SK-N-SH treated with all-trans-retinoic acid at 6 μM for 48 hours (cell line): ENCODE measurements at regions not wholly inside any gene's neighbourhood (a gene's known extent, or its start where the extent isn't known, plus 50 kb on each side); places are given as distances from the start of the nearest gene placed in this dataset.

Source experiments
- ATAC-seq: fragments of 200-7000 bp; cut with Tn5 transposase; 3 replicates; pipeline ENCODE4 v1.9.1; 2020; ENCODE audit warnings: mild to moderate bottlenecking, moderate library complexity
- ARNTL ChIP-seq: fragments of 450-650 bp; formaldehyde crosslinking; IDR thresholded peaks from 2 replicates; pipeline ENCODE4 v1.5.0; 2020; ENCODE audit warnings: low read depth, mild to moderate bottlenecking, moderate library complexity, borderline replicate concordance
- BACH2 ChIP-seq: fragments of 250-450 bp; sonication (Bioruptor Pico); IDR thresholded peaks from 2 replicates; pipeline ENCODE4 v1.9.0; 2021; ENCODE audit warnings: mild to moderate bottlenecking, borderline replicate concordance
- CREB5 ChIP-seq: fragments of 250-450 bp; sonication (Bioruptor Pico); IDR thresholded peaks from 2 replicates; pipeline ENCODE4 v1.5.1; 2020; ENCODE audit warnings: low read depth, mild to moderate bottlenecking, moderate library complexity
- CSDC2 ChIP-seq: fragments of 250-450 bp; sonication (Bioruptor Pico); IDR thresholded peaks from 2 replicates; pipeline ENCODE4 v1.5.0; 2020; ENCODE audit warnings: mild to moderate bottlenecking, moderate library complexity
- CSRNP3 ChIP-seq: fragments of 250-450 bp; sonication (Bioruptor Pico); IDR thresholded peaks from 2 replicates; pipeline ENCODE4 v1.5.1; 2021; ENCODE audit warnings: mild to moderate bottlenecking, moderate library complexity
- ISL1 ChIP-seq: fragments of 250-450 bp; sonication (Bioruptor Pico); IDR thresholded peaks from 2 replicates; pipeline ENCODE4 v2.1.2; 2022; ENCODE audit warnings: mild to moderate bottlenecking, moderate library complexity
- OSR1 ChIP-seq: fragments of 250-450 bp; sonication (Bioruptor Pico); IDR thresholded peaks from 2 replicates; pipeline ENCODE4 v1.8.0; 2022; ENCODE audit warnings: moderate library complexity, mild to moderate bottlenecking, inconsistent platforms
- PATZ1 ChIP-seq: fragments of 250-450 bp; sonication (Bioruptor Pico); IDR thresholded peaks from 2 replicates; pipeline ENCODE4 v1.8.0; 2020; ENCODE audit warnings: mild to moderate bottlenecking, moderate library complexity, borderline replicate concordance
- POU6F1 ChIP-seq: fragments of 250-450 bp; sonication (Bioruptor Pico); IDR thresholded peaks from 2 replicates; pipeline ENCODE4 v1.8.0; 2021; ENCODE audit warnings: low read depth, mild to moderate bottlenecking, moderate library complexity, borderline replicate concordance
- PPARA ChIP-seq: fragments of 250-450 bp; sonication (Bioruptor Pico); IDR thresholded peaks from 2 replicates; pipeline ENCODE4 v1.5.0; 2020; ENCODE audit warnings: mild to moderate bottlenecking, borderline replicate concordance
- RARB ChIP-seq: fragments of 250-450 bp; sonication (Bioruptor Pico); IDR thresholded peaks from 2 replicates; pipeline ENCODE4 v1.8.0; 2021; ENCODE audit warnings: mild to moderate bottlenecking, moderate library complexity
- SNAI2 ChIP-seq: fragments of 250-450 bp; sonication (Bioruptor Pico); IDR thresholded peaks from 2 replicates; pipeline ENCODE4 v1.5.0; 2020; ENCODE audit warnings: mild to moderate bottlenecking, moderate library complexity
- TCF4 ChIP-seq: fragments of 250-450 bp; sonication (Bioruptor Pico); IDR thresholded peaks from 2 replicates; pipeline ENCODE4 v1.8.0; 2021; ENCODE audit warnings: mild to moderate bottlenecking, moderate library complexity, borderline replicate concordance
- TOX ChIP-seq: fragments of 250-450 bp; sonication (Bioruptor Pico); IDR thresholded peaks from 2 replicates; pipeline ENCODE4 v1.8.0; 2021; ENCODE audit warnings: mild to moderate bottlenecking, moderate library complexity, borderline replicate concordance
- TSHZ2 ChIP-seq: fragments of 250-450 bp; sonication (Bioruptor Pico); IDR thresholded peaks from 2 replicates; pipeline ENCODE4 v1.5.0; 2020; ENCODE audit warnings: mild to moderate bottlenecking, moderate library complexity
- ZC3H10 ChIP-seq: fragments of 250-450 bp; sonication (Bioruptor Pico); IDR thresholded peaks from 2 replicates; pipeline ENCODE4 v1.5.1; 2021; ENCODE audit warnings: mild to moderate bottlenecking, moderate library complexity
- ZFP3 ChIP-seq: fragments of 250-450 bp; sonication (Bioruptor Pico); IDR thresholded peaks from 2 replicates; pipeline ENCODE4 v1.5.0; 2020; ENCODE audit warnings: mild to moderate bottlenecking, moderate library complexity
- ZFP30 ChIP-seq: fragments of 450-650 bp; formaldehyde crosslinking; IDR thresholded peaks from 2 replicates; pipeline ENCODE4 v1.5.0; 2022; ENCODE audit warnings: mild to moderate bottlenecking, moderate library complexity
- ZNF565 ChIP-seq: fragments of 450-650 bp; formaldehyde crosslinking; conservative IDR thresholded peaks from 2 replicates; pipeline ENCODE4 v1.5.0; 2020; ENCODE audit warnings: low read depth, mild to moderate bottlenecking, moderate library complexity
- ZNF70 ChIP-seq: fragments of 450-650 bp; formaldehyde crosslinking; IDR thresholded peaks from 2 replicates; pipeline ENCODE4 v1.5.0; 2020; ENCODE audit warnings: mild to moderate bottlenecking, moderate library complexity

GRCh38 chr17:79219208-79219935 is 144.7 kb downstream of the ENGASE start:
- no peak; the same call in 2 of the 3 replicates for ATAC-seq
- TF ChIP-seq ARNTL (CRISPR knock-in tag) (no peak), TSHZ2 (no peak), ZNF565 (no peak), TOX (CRISPR knock-in tag) (no peak), ZNF70 (CRISPR knock-in tag) (no peak), CREB5 (no peak), RARB (CRISPR knock-in tag) (no peak), TCF4 (CRISPR knock-in tag) (no peak), ZFP30 (CRISPR knock-in tag) (no peak), BACH2 (CRISPR knock-in tag) (no peak), POU6F1 (CRISPR knock-in tag) (no peak), ZC3H10 (CRISPR knock-in tag) (no peak), ZFP3 (CRISPR knock-in tag) (no peak)

DNA sequence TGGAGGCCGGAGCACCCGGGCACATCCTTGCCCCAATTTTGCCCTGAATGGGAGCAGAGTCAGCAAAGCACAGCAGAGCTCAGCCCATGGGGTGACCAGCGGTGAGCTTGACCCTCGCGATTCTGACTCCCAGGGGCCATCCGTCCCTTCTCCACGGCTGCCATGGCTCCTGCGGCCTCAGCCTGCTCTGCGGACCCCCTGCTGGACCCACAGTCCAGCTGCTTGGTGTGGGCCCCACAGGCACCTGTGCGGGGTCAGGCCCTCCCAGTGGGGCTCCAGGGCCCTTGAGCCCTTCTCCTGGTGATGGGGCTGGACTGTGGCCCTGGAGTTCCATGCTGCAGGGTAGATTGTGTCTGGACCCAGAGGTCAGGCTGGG is 144.2 kb downstream of the ENGASE start:
- TF ChIP-seq CSDC2 (CRISPR knock-in tag) (no peak), CREB5 (no peak), POU6F1 (CRISPR knock-in tag) (no peak), ARNTL (CRISPR knock-in tag) (no peak), CSRNP3 (no peak), SNAI2 (CRISPR knock-in tag) (no peak), TCF4 (CRISPR knock-in tag) (no peak), TOX (CRISPR knock-in tag) (no peak), OSR1 (no peak), ZNF565 (no peak), ZFP30 (CRISPR knock-in tag) (no peak), BACH2 (CRISPR knock-in tag) (no peak), ZFP3 (CRISPR knock-in tag) (no peak)
- no peak for ATAC-seq

- no peak for ATAC-seq
- no peak for TF ChIP-seq ZFP30 (CRISPR knock-in tag)
- TF ChIP-seq RARB (CRISPR knock-in tag) = no peak
- no peak for TF ChIP-seq TOX (CRISPR knock-in tag)
- no peak for TF ChIP-seq OSR1
- TF ChIP-seq PPARA (CRISPR knock-in tag) = no peak
- TF ChIP-seq TCF4 (CRISPR knock-in tag) = no peak
- TF ChIP-seq ARNTL (CRISPR knock-in tag) = no peak
- TF ChIP-seq PATZ1 = no peak
- TF ChIP-seq ISL1 (CRISPR knock-in tag) = no peak
- TF ChIP-seq ZNF565 = no peak
- TF ChIP-seq SNAI2 (CRISPR knock-in tag) = no peak
- TF ChIP-seq ZC3H10 (CRISPR knock-in tag) = no peak
- no peak for TF ChIP-seq POU6F1 (CRISPR knock-in tag)
Measured at GRCh38 chr17:79218175-79218824, 143.7 kb downstream of the ENGASE start.
